Natural killer cell treated with Interleukin-12 subunit alpha and Interleukin-12 subunit beta and Interleukin-15 and Interleukin-18, amount 100 ng/mL, for 72 hours (primary cell): ENCODE measurements at regions not wholly inside any gene's neighbourhood (a gene's known extent, or its start where the extent isn't known, plus 50 kb on each side); places are given as distances from the start of the nearest gene placed in this dataset.
"Not testable (repeated sequence)": the region's sequence is repeated elsewhere in the genome, so short reads cannot be mapped to it uniquely, and the experiment has no call there.

Experiments used
- ATAC-seq, 2 donors: fragments of 150-1000 bp; cut with Tn5 transposase in 1 of 2; sonication (Bioruptor Pico), chemical (Tn5 transposase) in 1 of 2; 2 replicates each; pipeline ENCODE4 v1.10.0; 2021
- DNase-seq: peaks from one replicate; pipeline ENCODE4 v3.0.0; 2022; ENCODE audit warnings: low spot score
- H3K27ac Mint-ChIP-seq, 2 donors: 1 replicate in 1 of 2; 2 replicates in 1 of 2; pipeline ENCODE4 v1.8.0; 2022; ENCODE audit warnings: mixed read lengths in 2 of 2, mild to moderate bottlenecking in 1 of 2, moderate library complexity in 1 of 2
- H3K27me3 Mint-ChIP-seq, 2 donors: 1 replicate in 1 of 2; 2 replicates in 1 of 2; pipeline ENCODE4 v1.8.0; 2022; ENCODE audit warnings: mixed read lengths in 2 of 2
- H3K36me3 Mint-ChIP-seq: one replicate; pipeline ENCODE4 v1.8.0; 2022; ENCODE audit warnings: mixed read lengths
- H3K4me1 Mint-ChIP-seq, 2 donors: 1 replicate in 1 of 2; 2 replicates in 1 of 2; pipeline ENCODE4 v1.8.0; 2022; ENCODE audit warnings: low read depth in 2 of 2, mixed read lengths in 2 of 2, mild to moderate bottlenecking in 1 of 2
- H3K4me3 Mint-ChIP-seq: one replicate; pipeline ENCODE4 v1.8.0; 2022; ENCODE audit warnings: mixed read lengths
- H3K9me3 Mint-ChIP-seq: 2 replicates; pipeline ENCODE4 v1.8.0; 2022; ENCODE audit warnings: mixed read lengths

DNA sequence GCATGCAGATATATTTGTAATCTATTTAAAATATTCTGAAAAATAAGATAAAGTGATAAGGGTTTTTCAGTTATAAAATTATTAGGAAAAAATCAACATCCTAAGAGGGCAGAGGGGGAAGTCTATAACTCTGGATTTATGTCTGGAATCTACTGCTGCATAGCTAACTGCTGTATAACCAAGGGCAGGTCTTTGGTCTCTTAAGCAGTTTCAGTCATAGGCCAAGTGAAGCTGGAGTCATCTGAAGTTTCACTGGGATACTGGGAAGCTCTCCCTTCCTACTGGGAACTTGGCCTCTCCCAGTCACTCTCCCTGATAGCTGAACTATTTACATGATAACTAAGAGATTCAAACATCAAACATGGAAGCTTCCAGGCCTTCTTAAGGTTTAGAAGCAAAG is 1409.9 kb upstream of the PCDH7 start:
- Mint-ChIP-seq H3K36me3 (peaks cover 4% of the 10 kb centered on the region), H3K27ac (no peak overlapping the region), H3K27me3 (no peaks in the 10 kb centered on the region), H3K4me3 (no peak overlapping the region), H3K9me3 (peaks cover 15% of the 10 kb centered on the region), H3K4me1 (no peaks in the 10 kb centered on the region)
- DNase-seq (no peak), ATAC-seq (no peak)

GRCh38 chr4:29311247-29311646 is 1408.9 kb upstream of the PCDH7 start:
- H3K27me3 Mint-ChIP-seq = no peaks in the 10 kb centered on the region

GRCh38 chr4:29319663-29320340 is 1400.4 kb upstream of the PCDH7 start:
- Mint-ChIP-seq H3K4me1 (no peaks in the 10 kb centered on the region), H3K4me3 (no peak overlapping the region)

More at GRCh38 chr4:29311247-29311646, 1408.9 kb upstream of the PCDH7 start:
- no peaks in the 10 kb centered on the region for H3K4me1 Mint-ChIP-seq
- H3K36me3 Mint-ChIP-seq = peaks cover 4% of the 10 kb centered on the region
- no peak overlapping the region for H3K27ac Mint-ChIP-seq
- DNase-seq = no peak
- ATAC-seq = no peak
- H3K4me3 Mint-ChIP-seq = no peak overlapping the region
- H3K9me3 Mint-ChIP-seq = peaks cover 15% of the 10 kb centered on the region

DNA sequence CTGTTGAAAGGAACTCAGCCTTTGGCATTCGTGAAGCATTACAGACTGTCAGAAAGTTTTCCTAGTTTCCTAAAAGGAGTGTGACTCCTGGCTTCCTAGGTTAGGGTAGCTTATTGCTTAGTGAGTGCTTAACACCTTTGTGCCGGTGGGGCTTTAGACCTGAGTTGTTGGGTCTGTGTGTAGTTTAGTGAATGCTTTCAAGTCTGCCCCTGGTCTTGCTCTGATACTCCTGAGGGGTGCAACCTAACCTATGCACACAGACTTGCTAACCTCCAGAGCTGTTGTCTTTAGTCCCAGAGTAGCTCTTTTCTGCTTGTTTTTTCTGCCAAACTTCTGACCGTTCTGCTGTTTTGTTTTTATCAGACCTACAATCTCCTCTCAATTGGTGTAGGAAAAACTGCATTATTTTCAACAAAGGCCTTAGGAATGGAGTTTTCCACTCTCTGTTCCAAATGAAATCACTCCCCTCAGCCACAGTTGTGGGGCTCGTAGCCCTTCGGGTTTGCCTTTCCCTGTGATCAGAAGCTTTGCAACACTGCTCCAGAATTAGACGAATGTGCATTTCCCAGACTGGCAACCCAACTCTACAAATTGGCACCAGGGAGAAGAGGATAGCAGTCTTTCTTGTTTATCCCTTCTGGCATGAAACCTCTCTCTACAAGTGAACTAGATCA is 1399.1 kb upstream of the PCDH7 start:
- no peak overlapping the region for H3K27ac Mint-ChIP-seq
- no peak overlapping the region for H3K4me3 Mint-ChIP-seq
- H3K4me1 Mint-ChIP-seq = no peaks in the 10 kb centered on the region
- DNase-seq (no peak), ATAC-seq (no peak)
- peaks cover 5% of the 10 kb centered on the region for H3K36me3 Mint-ChIP-seq
- peaks cover 23% of the 10 kb centered on the region for H3K9me3 Mint-ChIP-seq
- H3K27me3 Mint-ChIP-seq = no peaks in the 10 kb centered on the region

More at GRCh38 chr4:29319663-29320340, 1400.4 kb upstream of the PCDH7 start:
- DNase-seq = no peak
- Mint-ChIP-seq H3K36me3 (peaks cover 5% of the 10 kb centered on the region), H3K27me3 (no peaks in the 10 kb centered on the region), H3K27ac (no peak overlapping the region), H3K9me3 (peaks cover 20% of the 10 kb centered on the region)
- ATAC-seq = no peak

DNA sequence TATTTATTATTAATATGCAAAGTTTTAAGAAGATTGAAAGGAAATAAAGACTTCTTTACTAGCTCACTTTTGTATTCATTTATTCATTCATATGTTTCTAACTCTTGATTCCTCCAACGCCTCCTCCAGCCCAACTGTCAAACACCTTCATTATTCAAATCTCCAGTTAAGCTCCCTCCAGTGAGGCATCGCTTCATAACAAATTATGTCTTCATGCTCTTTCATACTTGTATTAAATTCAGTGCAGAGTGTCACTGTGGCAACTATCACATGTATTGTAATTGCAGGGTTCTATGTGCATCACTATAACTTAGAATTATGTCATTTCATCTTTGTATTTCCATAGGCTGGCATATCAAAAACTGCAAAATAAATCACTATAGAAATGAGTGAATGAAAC is 1394.2 kb upstream of the PCDH7 start:
- no peak for DNase-seq
- no peaks in the 10 kb centered on the region for H3K27me3 Mint-ChIP-seq
- no peak overlapping the region for H3K27ac Mint-ChIP-seq
- H3K4me3 Mint-ChIP-seq = no peak overlapping the region
- ATAC-seq = no peak
- peaks cover 17% of the 10 kb centered on the region for H3K9me3 Mint-ChIP-seq
- no peaks in the 10 kb centered on the region for H3K4me1 Mint-ChIP-seq
- peaks cover 5% of the 10 kb centered on the region for H3K36me3 Mint-ChIP-seq

DNA sequence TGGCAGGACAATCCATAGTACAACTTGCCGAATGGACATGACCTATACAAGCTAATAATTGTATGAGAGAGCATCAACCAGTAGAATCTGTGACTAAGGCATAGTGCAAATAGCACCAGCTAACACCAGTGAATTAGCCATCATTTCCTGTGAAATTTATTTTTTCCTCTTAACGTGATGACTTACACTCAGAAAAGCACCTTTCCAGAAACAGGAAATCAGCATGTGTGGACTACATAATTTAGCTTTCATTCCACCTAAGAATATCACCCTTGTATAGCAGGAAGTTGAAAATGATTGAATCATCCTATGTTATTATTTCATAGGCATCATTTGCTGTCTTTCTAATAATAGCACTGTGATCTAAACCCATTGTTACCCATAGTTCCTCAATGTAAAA is 1393.4 kb upstream of the PCDH7 start:
- ATAC-seq (no peak), DNase-seq (no peak)
- H3K36me3 Mint-ChIP-seq = peaks cover 10% of the 10 kb centered on the region
- no peaks in the 10 kb centered on the region for H3K27me3 Mint-ChIP-seq
- peaks cover 15% of the 10 kb centered on the region for H3K9me3 Mint-ChIP-seq
- H3K4me1 Mint-ChIP-seq = no peaks in the 10 kb centered on the region
- H3K4me3 Mint-ChIP-seq = no peak overlapping the region
- H3K27ac Mint-ChIP-seq = no peak overlapping the region

- DNase-seq (no peak), ATAC-seq (no peak)
- no peaks in the 10 kb centered on the region for H3K4me1 Mint-ChIP-seq
- H3K36me3 Mint-ChIP-seq = peaks cover 4% of the 10 kb centered on the region
- H3K9me3 Mint-ChIP-seq = peaks cover 17% of the 10 kb centered on the region
- H3K4me3 Mint-ChIP-seq = no peak overlapping the region
- H3K27me3 Mint-ChIP-seq = no peaks in the 10 kb centered on the region
- no peak overlapping the region for H3K27ac Mint-ChIP-seq
Measured at GRCh38 chr4:29336861-29337260, 1383.3 kb upstream of the PCDH7 start.

DNA sequence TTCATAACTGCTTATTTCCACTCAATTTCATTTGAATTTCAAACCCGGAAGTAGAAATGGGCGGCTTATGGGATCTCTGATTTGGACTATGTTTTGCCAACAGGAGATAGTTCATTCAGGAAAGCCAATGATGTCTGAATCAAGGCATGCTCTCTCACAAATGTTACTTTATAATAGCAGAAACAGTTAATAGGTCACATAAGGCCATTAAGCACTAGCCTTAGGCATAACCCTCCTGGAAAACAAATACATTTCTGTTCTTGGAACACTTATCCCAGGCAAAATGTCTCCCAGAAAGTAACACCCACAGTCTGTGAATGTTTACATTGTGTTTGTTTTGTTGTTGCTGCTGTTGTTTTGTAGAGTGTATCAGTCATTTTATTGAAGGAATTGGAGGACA is 1347.2 kb upstream of the PCDH7 start:
- no peak for ATAC-seq
- no peaks in the 10 kb centered on the region for H3K36me3 Mint-ChIP-seq
- H3K4me1 Mint-ChIP-seq = no peaks in the 10 kb centered on the region
- no peak overlapping the region for H3K4me3 Mint-ChIP-seq
- H3K9me3 Mint-ChIP-seq = peaks cover 16% of the 10 kb centered on the region
- no peaks in the 10 kb centered on the region for H3K27me3 Mint-ChIP-seq
- DNase-seq = no peak
- H3K27ac Mint-ChIP-seq = no peak overlapping the region

DNA sequence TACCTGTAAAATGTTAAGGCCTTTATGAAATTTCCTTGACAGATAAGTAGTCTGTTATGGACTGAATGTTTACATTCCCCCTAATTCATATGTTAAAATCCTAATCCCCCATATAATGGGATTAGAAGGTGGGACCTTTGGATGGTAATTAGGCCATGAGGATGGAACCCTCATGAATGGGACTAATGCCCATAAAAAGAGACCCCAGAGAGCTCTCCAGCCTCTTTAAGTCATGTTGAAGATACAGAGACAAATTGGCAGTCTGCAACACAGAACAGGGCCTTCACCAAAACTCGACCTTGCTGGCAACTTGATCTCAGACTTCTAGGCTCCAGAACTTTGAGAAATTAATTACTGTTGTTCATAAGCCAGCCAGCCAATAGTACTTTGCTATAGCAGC is 1344.5 kb upstream of the PCDH7 start:
- DNase-seq = no peak
- Mint-ChIP-seq H3K27me3 (no peaks in the 10 kb centered on the region), H3K4me3 (no peak overlapping the region), H3K4me1 (no peaks in the 10 kb centered on the region), H3K9me3 (peaks cover 26% of the 10 kb centered on the region), H3K36me3 (no peaks in the 10 kb centered on the region), H3K27ac (no peak overlapping the region)
- ATAC-seq = no peak

DNA sequence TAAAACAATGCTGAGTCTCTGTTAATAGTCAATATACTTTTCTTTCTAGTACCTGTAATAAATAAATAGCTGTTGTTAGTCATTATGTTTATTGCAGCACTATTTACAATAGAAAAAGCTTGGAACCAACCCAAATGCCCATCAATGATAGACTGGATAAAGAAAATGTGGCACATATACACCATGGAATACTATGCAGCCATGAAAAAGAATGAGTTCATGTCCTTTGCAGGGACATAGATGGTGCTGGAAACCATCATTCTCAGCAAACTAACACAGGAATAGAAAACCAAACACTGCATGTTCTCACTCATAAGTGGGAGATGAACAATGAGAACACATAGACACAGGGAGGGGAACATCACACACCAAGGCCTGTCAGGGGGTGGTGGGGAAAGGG is 1341.9 kb upstream of the PCDH7 start:
- DNase-seq, ATAC-seq, H3K4me1 Mint-ChIP-seq, H3K27ac Mint-ChIP-seq, H3K36me3 Mint-ChIP-seq, H3K4me3 Mint-ChIP-seq, H3K27me3 Mint-ChIP-seq: not testable (repeated sequence)
- peaks cover 25% of the 10 kb centered on the region for H3K9me3 Mint-ChIP-seq

- H3K4me3 Mint-ChIP-seq = no peak overlapping the region
- ATAC-seq = no peak
- no peaks in the 10 kb centered on the region for H3K4me1 Mint-ChIP-seq
- H3K27me3 Mint-ChIP-seq = no peaks in the 10 kb centered on the region
- H3K9me3 Mint-ChIP-seq = peaks cover 8% of the 10 kb centered on the region
- H3K27ac Mint-ChIP-seq = no peak overlapping the region
- no peak for DNase-seq
- H3K36me3 Mint-ChIP-seq = peaks cover 4% of the 10 kb centered on the region
Measured at GRCh38 chr4:29390921-29391320, 1329.2 kb upstream of the PCDH7 start.

DNA sequence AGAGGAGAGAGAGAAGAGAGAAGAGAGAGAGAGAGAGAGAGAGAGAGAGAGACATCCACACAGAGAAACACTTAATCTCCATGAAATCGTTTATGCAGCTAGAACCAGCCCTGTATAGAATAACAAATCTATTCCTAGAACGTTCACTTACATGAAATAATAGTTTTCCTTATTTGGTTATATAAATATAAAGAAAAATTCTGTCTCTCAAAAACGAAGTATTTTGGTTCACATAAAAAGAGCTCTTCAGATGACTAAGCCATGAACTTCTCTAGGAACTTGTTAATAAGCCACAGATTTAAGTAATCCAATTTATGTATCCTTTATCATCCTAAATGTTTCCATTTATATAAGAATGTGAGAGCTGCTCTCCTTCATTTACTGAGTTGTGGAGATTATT is 1315.1 kb upstream of the PCDH7 start:
- H3K27ac Mint-ChIP-seq = no peak overlapping the region
- H3K4me3 Mint-ChIP-seq = no peak overlapping the region
- H3K36me3 Mint-ChIP-seq = peaks cover 4% of the 10 kb centered on the region
- H3K9me3 Mint-ChIP-seq = peaks cover 16% of the 10 kb centered on the region
- no peaks in the 10 kb centered on the region for H3K4me1 Mint-ChIP-seq
- no peak for DNase-seq
- H3K27me3 Mint-ChIP-seq = no peaks in the 10 kb centered on the region
- ATAC-seq = no peak

DNA sequence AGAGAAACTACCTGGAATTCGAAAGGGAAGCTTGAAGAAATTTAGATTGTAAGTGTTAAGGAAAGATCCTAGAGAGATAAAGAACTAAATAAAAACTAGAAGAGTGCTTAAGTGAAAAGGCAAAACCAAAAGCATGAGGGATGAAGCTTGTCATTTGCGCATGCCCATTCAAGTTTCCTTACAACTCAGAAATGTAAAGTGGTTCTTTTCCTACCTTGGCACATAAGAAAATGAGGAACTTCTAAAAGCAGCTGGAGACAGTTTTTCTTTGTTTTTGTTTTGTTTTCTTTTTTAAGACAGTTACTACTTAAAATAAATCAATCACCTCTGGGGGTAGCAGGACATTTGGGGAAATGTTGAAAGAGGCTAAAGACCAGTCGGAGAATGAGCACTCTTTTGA is 1304.4 kb upstream of the PCDH7 start:
- ATAC-seq = no peak
- peaks cover 4% of the 10 kb centered on the region for H3K36me3 Mint-ChIP-seq
- H3K27ac Mint-ChIP-seq = no peak overlapping the region
- no peaks in the 10 kb centered on the region for H3K27me3 Mint-ChIP-seq
- peaks cover 13% of the 10 kb centered on the region for H3K9me3 Mint-ChIP-seq
- H3K4me1 Mint-ChIP-seq = no peaks in the 10 kb centered on the region
- DNase-seq = no peak
- H3K4me3 Mint-ChIP-seq = no peak overlapping the region

DNA sequence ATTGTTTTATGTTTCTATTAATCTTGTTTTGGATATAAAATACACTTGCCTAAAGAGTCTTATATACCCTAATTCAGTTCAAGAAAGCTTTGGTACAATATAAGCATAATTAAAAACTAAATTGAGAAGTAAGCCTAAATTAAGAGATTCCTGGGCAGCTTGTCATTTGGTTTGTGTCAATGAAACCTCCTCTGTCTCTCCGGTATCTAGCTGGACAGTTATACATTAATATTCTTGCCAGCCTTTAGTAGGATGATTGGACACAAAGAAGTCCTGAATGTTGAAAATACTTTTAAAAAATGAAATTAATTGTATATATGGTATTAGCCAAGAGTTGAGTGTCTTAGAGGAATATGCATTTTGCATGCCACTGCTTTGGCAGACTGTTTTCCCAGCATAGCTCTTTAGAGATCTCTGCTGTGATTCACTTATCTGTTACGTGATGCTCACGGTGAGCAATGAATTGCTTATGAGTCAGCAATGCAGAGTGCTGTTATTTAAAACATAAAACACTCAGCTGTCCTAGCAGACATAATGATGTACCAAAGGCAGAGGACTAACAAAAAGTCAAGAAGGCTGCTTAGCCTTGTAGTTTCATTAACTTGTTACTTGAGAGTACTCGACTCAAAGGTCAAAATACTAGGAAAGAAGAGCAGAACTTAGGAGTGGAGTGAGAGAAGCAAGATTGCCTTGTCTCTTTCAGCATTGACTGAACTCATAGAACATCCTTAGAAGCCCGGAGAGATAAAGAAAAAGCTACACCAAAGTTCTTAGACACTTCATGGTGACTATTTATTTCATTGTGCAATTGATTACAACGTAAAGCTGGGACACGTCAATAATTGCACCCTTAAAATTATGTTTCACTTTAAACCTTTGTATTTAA is 1296.1 kb upstream of the PCDH7 start:
- no peak overlapping the region for H3K27ac Mint-ChIP-seq
- H3K4me3 Mint-ChIP-seq = no peak overlapping the region
- H3K4me1 Mint-ChIP-seq = no peaks in the 10 kb centered on the region
- no peak for DNase-seq
- H3K36me3 Mint-ChIP-seq = peaks cover 4% of the 10 kb centered on the region
- no peak for ATAC-seq
- no peaks in the 10 kb centered on the region for H3K27me3 Mint-ChIP-seq
- H3K9me3 Mint-ChIP-seq = peaks cover 10% of the 10 kb centered on the region
